DOHH2 (cell line): ENCODE measurements at regions not wholly inside any gene's neighbourhood (a gene's known extent, or its start where the extent isn't known, plus 50 kb on each side); places are given as distances from the start of the nearest gene placed in this dataset.

ENCODE experiments used
- CTCF ChIP-seq: fragments of 200-600 bp; sonication (generic); IDR thresholded peaks from one replicate; pipeline ENCODE4 v1.5.1; 2014; ENCODE audit warnings: antibody characterized with exemption, mild to moderate bottlenecking, low read depth, low read length; ENCODE audit not compliant: poor library complexity, severe bottlenecking
- EZH2phosphoT487 ChIP-seq: fragments of 200-600 bp; sonication (generic); IDR thresholded peaks from 2 replicates; pipeline ENCODE4 v1.6.1; 2017; ENCODE audit warnings: borderline replicate concordance, mild to moderate bottlenecking, antibody characterized with exemption, low read length, moderate library complexity, mixed read lengths

GRCh38 chr20:17889226-17889625 lies 79.4 kb downstream of the SNX5 start:
- TF ChIP-seq CTCF (no peak), EZH2phosphoT487 (no peak)
